HG03097 (cell line): ENCODE measurements at regions not wholly inside any gene's neighbourhood (a gene's known extent, or its start where the extent isn't known, plus 50 kb on each side); places are given as distances from the start of the nearest gene placed in this dataset.

ENCODE experiments used
- ATAC-seq: cut with Tn5 transposase; IDR thresholded peaks from one replicate; pipeline ENCODE4 v1.9.1; 2021; ENCODE audit not compliant: unreplicated experiment, low FRiP score

DNA sequence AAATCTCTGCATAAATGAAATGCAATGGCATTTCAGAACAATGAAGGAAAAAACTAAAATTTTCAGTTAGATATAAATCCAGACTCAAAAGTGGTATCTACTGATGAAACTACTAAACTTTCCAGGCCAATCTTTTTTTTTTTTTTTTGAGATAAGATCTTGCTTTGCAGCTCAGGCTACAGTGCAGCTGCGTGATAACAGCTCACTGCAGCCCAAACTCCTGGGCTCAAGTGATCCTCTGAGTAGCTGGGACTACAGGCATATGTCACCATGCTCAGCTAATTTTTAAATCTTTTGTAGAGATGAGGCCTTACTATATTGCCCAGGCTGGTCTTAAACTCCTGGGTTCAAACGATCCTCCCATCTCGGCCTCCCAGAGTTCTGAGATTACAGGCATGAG lies 1228.2 kb upstream of the ADGRL3 start:
- ATAC-seq = no peak

DNA sequence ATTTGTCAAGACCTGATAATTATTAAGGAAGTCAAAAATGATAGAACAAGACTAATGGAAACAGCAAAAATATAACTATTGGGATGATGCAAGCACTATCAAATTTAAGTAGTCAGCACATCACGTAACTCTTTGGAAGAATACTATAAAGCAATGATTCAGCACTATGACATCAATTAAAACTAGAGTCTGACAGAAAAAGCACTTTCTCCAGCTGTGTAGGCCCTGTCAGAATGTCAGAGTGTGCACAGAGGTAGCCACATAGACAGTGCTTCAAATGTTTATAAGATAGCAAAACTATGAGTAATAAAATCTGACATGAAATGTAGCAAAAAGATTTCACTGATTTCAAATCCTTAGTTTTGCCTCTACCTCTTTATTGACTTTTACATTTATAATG lies 1226.6 kb upstream of the ADGRL3 start:
- no peak for ATAC-seq

DNA sequence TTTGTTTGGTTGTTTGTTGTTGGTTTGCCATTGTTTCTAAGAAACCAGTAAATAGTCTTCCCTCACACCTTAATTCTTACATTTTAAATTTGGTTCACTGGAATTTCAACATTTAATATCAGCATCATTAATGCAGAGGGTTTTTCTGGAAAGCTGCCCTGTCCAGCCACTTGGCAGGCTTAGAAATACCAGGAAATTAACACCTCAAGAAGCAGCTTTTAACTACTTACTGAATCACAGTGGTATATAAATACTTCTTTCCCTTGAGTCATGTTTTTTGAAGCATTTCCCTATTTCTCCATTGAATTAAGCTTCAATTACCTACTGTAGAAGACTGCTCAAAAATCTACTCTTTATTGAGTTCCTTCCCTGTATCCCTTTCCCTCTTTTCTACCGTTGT lies 1221.1 kb upstream of the ADGRL3 start:
- no peak for ATAC-seq

DNA sequence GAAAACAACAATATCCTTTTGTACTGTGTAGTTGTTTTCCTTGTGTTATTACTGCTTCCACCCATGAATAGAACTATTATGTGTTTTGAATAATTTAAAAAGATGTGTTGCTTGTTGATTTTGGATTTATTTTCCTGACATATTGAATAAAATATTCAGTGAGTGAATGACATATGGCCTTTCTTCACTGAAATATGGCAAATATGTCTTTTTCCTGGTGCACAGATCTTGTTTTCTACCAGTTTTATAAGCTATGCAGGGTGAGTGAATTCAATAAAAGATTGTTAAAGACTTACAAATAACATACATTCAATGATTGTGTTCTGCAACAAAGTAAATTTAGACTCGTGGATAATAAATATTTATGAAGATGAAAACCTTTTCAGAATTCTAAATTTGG lies 1216.3 kb upstream of the ADGRL3 start:
- no peak for ATAC-seq

DNA sequence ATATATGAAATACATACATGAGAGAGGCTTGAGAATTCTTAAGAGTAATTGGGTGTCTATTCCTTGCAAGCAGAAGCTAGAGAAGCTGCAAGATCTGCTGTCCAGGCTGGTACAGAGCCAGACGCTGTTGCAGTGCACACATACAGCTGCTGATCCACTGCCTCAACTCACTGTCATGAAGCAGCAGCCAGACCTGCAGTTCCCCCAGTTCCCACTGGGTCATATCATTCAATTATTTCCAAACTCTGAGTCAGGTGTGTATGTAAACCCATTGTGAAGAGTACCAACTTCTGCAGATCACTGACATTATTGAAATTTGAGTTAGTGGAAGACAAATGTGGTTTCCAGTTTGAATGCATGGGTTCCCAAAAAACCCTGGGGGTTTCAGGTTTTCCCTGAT lies 1212.8 kb upstream of the ADGRL3 start:
- ATAC-seq = no peak

DNA sequence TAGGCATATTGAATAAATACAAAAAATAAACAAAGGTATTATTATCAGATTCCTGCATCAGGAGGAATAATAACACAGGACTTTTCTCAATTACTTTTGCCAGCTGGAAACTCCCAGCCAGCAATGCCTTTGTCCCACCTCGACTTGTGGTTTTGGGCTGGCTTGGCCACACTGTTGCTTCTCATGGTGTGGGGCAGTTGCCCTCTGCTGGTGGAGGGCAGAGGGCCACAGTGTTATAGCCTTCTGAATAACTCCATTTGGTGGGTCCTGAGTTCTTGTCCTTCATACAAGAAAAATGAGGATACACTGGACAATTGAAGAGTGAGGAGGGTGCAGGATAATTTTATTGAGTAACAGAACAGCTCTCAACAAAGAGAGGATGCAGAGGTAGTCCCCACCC lies 1206.0 kb upstream of the ADGRL3 start:
- no peak for ATAC-seq

DNA sequence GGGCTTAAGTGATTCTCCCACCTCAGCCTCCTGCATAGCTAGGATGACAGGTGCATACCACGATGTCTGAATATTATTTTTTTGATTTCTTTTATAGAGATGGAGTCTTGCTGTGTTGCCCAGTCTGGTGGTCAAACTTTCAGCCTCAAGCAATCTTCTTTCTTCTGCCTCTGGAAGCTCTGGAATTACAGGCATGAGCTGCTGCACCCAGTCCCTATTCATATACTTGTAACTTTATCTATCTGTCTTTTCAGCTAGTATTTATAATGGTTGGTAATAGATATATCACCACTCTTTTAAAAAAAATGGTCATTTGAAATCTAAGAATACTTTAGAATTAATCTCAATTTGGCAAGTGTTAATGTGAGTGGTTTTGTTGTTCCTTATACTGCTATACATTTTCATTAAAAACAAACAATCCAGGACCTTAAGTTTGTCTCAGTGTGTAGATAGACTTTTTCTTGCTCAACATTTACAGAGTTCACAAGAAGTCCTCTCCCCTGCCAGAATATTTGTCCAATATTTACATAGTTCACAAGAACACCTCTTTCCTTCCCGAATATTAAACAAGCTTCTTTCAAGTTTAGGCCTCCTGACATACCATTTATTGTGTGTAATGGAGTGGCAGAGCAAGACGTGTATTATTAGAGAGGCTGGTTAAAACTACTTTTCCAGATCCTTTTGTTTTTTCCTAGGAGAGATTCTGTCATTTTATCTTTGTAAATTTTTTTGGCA lies 1197.4 kb upstream of the ADGRL3 start:
- no peak for ATAC-seq

DNA sequence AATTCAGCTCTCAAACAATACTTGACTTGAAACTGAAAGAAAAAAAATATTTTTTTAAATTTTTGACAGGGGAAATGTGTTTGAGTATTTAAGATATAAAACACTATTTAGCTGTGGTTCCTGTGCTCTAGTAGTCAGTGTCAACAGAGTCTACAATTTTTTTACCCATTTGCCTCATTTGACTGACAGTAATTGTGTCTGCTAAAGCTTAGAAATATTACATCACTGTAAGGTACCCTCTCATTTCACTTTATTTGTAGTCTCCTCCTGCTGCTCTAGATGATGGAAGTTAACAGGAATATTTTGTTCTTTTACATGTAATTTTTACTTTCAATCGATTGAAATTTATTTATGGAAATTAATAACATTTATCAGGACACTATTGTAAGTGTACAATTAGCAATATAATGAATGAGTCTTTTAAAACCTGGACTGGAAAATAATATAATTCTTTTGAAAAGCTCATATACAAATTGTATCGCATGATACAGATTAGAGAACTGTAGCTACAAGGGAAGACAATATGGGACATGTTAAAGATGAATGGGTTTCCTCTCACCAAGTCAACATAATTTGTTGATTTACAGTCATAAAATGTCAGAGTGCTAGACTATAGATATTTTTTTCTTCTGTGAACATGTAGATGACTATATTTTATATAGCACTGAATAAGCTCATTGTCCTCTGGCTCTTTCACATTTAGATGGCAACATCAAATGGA lies 1186.5 kb upstream of the ADGRL3 start:
- no peak for ATAC-seq

DNA sequence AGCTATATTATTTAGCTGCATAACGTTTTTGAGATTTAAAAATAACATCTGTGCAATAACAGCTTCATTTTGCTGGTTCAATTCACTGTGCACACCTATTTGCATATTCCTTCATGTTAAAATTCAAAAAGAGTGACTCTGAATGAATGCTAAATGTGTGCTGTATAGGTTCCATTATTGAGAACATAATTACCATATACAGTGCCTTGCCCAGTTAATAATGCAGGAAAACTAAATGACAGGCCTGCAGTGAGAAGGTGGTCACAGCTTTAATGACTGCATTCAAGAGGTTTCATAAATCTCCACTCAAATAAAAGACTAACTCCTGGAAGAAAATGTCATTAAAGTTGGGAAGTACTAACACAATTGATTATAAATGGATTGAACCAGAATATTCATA lies 1183.2 kb upstream of the ADGRL3 start:
- ATAC-seq = no peak

DNA sequence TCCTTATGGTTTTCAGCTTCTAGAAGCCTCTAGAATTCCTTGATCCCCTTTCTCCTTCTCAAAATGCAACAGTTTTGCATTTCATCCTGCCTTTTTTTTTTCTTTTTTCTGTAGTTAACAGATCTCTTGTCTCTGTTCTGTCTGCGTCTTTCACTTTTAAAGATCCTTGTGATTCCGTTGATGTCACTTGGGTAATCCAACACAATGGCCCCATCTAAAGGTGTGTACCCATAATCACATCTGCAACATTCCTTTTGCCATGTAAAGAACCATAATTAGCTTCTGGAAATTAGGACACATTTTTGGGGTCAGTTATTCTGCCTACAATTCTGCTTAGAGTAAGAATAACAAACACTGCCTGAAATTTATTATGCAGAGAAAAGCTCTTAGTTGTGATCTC lies 1180.9 kb upstream of the ADGRL3 start:
- ATAC-seq = no peak

DNA sequence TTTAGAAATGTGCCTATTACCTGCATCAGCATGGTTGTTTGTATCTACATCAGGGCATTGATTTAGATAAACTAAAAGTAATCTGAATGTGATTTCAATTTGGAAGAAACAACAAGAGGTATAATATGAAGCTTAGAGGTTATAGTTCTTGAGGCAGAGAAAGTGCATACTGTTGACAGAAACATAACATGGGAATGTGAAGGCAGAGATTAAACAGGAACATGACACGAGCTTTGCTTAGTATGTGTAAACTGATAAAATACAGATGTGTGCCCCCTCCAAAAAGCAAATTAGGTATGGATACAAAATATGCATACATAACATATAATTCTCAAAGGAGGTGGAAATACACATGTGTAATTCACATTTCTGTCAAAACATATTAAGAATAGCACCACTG lies 1180.2 kb upstream of the ADGRL3 start:
- no peak for ATAC-seq

DNA sequence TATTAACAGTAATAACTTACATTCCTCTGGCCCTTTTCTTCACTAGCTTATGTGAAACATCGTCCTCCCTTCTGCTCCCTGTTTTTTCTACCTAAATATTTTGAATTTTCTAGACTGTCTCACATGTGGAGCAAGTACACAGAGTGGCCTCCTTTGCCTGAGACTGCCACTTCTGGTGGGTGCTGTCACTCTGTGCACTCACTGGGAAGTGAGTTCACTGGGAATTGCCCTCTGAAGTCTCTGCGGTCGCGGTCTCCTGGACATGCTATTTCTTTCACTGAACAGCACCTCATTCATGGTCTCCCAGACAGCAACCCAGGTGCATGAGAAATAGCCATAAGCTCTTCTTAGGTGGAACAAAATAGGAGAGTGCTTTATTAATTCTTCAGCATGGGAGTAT lies 1179.7 kb upstream of the ADGRL3 start:
- ATAC-seq = no peak

DNA sequence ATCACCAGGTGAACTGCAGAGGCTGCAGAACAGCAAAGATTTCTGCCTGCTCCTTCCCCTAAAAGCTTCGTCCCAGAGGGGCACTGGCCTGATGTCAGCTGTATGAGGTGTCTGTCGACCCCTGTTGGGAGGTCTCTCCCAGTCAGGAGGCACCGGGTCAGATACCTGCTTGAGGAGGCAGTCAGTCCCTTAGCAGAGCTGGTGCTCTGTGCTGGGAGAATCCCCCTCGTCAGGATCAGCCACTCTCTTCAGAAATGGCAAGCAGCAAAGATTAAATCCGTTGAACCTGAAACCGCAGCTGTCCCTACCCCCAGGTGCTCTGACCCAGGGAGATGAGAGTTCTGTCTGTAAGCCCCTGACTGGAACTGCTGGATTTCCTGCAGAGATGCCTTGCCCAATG lies 1166.3 kb upstream of the ADGRL3 start:
- ATAC-seq = no peak

DNA sequence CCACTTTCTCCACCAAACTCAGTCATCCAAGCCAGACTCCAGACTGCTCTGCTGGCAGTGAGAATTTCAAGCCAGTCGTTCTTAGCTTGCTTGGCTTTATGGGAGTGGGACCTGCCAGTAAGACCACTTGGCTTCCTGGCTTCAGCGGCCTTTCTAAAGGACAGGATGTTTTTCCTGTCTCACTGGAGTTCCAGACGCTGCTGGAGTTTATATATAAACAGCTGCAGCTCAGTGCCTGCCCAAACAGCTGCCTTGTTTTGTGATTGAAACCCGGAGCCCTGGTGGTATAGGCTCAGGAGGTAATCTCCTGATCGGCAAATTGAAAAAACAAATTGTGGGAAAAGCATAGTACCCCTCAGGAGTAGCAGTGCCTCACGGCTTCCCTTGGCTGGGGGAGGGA lies 1165.8 kb upstream of the ADGRL3 start:
- no peak for ATAC-seq

DNA sequence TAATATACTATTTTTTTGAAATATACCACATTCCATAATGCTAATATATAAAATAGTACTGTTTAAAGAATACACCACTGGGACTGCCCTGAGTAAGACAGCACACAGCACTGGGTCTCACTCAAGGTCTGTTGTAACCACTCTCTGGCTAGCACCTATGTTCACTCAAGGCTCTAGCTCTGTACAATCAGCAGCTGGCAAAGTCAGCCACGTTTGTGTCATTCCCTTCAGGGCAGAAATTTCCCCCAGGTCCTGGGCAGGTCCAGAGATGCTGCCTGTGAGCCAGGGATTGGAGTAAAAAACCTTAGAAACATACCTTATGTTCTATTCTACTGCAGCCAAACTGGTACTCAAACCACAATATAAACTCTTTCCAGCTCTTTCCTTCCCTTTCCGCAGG lies 1160.2 kb upstream of the ADGRL3 start:
- no peak for ATAC-seq

DNA sequence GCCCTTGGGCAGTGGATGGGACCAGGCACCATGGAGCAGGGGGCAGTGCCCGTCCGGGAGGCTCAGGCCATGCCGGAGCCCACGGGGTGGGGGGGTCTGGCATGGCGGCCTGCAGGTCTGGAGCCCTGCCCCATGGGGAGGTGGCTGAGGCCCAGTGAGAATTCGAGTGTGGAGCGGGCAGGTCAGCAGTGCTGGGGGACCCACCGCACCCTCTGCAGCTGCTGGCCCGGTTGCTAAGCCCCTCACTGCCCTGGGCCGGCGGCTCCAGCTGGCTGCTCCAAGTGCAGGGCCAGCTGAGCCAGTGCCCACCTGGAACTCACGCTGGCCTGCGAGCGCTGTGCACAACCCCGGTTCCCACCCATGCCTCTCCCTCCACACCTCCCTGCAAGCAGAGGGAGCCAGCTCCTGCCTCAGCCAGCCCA lies 1157.9 kb upstream of the ADGRL3 start:
- no peak for ATAC-seq

DNA sequence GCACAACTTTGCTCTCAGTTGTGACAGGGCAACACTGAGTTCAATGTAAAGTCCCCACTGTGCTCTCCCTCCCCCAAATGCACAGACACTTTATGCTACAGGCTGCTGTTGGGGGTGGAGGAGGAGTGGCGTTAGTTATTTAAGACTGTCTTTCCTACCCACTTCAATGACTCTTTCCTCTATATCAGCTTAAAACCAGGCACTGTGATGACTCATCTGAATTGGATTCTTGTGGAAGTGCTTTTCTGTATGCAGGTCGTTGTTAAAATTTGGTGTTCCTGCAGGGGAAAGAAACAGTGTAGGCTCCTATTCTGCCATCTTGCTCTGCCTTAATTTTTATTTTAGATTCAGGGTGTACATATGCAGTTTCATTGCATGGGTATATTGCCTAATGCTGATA lies 1157.2 kb upstream of the ADGRL3 start:
- no peak for ATAC-seq

DNA sequence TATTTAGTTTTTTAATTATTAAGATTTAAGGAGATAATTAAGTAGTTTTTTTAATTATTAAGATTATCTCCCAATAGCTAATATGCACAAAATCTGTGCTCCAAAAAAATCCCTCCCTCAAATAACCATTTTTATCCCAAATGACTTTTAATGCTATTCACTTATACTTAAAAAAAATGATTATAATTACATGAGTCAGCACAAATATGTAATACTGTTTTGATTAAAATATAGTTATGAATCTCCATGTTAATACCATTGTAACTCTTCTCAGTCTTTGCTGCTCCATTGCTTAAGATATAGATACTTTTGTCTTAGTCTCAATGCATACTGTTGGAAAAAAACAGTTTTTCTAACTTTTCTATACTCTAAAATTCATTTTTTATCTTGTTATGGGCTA lies 1121.1 kb upstream of the ADGRL3 start:
- ATAC-seq = no peak

DNA sequence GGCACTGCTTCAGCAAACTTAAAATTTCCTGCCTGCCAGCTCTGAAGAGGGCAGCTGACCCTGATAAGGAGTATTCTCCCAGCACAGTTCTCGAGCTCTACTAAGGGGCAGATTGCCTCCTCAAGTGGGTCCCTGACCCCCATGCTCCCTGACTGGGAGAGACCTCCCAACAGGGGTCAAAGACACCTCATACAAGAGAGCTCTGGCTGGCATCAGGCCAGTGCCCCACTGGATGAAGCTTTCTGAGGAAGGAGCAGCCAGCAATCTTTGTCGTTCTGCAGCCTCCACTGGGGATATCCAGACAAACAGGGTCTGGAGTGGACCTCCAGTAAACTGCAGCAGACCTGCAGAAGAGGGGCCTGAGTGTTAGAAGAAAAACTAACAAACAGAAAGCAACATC lies 1118.3 kb upstream of the ADGRL3 start:
- ATAC-seq = no peak

DNA sequence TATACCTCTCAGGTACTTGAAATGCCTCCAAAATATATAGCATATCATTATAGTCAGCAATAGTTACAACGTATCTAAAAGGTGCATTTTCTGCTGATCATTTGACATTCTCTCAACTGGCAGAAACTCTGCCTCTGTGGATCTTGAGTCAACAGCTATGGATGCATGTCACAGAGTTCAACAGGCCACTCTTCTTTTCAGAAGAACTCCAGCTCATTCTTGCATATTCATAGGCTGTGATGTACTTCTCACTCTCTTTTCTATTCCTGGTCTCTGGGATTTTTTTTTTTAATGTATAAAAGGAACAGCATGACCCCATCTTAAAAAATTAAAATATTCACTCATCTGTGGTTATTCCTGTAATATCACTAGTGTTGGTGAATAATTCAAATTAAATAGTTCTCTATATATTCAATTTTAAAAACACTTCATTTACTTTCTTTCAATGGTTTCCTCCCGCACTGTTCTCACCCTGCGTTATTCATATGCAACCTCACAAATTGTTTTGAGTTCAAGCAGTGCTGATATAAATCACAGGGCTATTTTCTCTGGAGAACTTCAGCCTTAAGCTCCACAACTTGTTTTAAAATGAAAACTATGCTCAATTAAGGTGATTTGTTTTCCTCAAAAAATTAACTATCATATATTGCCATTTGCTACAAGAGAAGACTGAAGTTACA lies 1111.2 kb upstream of the ADGRL3 start:
- ATAC-seq = no peak

DNA sequence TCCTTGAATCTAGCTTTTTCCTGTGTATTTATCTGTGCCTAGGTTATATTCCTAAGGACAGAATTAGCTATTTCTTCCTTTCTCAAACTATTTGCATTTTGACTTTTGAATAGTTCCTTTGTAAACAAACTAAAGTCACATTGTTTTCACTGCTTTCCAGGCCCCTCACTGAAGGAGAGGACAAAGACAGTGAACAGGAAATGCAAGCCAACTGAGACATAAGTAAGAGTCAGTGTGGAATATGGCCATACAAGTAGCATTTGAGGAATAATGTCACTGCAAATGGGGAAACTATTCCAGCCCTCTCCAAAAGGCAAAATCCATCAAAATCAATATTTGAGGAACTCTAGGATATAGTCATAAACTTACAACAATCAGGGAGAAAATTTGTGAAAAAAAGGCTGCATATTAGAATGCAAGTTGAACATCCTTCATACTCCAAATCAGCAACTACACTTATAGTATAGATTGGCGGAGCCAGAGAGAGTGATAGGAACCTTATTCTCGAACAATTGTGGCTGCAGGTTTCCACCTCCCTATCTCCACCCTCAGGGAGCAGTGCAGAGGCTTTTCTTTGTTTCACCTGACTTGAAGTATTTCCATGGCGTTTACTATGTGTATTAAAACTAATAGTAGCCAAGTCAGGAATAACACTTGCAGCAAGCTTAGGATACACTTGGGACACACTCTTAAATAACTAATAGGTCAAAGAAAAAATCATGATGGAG lies 1110.4 kb upstream of the ADGRL3 start:
- ATAC-seq = no peak
